NCI-H69 (cell line): ENCODE measurements at regions not wholly inside any gene's neighbourhood (a gene's known extent, or its start where the extent isn't known, plus 50 kb on each side); places are given as distances from the start of the nearest gene placed in this dataset.
"Not testable (repeated sequence)": the region's sequence is repeated elsewhere in the genome, so short reads cannot be mapped to it uniquely, and the experiment has no call there.

ENCODE experiments used
- DNase-seq: peaks from one replicate; lab custom pipeline; 2025; lab: John Stamatoyannopoulos, UW

DNA sequence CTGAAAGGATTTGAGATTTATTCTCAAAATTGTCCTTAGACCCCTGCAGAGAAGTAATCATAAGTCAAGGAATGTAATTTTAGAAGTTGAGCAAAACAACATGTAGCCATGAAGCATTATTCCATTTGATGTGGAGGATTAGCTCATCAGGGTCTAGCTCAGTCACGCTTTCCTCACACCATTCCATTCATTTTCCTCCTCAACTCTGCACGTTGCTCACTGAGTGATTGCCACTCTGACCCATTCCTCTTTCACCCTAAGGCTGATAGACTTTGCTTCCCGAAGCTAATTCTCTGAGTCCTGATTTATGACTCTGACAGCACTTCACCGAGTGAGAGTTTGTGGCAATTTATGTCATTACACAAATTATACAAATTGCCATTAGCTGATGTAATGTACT is 820.6 kb upstream of the PIK3C3 start:
- DNase-seq, result peak; percentile 71

DNA sequence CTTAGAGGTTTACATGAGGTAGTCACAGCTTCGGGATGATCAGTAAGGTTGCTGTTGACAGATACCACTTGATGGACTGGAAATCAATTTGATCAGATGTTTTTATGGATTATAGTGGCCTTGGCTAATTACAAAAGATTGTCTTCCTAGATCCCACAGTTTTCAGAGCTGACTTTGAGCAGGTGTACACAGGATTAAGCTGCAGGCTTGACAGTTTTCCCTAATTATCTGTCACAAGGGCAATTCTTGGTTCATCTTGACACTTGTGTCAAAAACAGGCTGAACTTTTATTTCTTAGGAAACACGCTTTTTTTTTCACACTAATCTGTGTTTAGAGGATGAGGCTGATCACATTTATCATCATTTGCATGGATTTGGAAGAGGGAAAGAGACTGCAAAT is 824.0 kb upstream of the PIK3C3 start:
- no peak for DNase-seq

DNA sequence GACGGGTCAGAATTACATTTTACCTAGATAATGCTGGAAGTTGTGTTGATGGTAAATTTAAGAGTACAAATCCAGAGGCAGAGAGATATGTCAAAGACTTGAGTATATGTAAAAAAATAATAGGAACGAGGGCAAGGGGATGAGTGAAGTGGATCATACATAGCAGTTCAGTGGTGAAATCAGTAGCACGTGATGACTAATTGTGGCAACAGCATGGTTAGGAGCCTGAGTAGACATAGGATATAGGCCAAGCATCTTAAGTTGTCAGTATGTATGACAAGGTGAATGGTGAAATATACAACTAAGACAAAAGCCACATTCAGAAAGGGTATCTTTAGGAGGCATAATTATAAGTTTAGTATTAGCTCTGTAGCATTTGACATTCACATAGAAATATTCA is 826.5 kb upstream of the PIK3C3 start:
- DNase-seq, result no peak

DNA sequence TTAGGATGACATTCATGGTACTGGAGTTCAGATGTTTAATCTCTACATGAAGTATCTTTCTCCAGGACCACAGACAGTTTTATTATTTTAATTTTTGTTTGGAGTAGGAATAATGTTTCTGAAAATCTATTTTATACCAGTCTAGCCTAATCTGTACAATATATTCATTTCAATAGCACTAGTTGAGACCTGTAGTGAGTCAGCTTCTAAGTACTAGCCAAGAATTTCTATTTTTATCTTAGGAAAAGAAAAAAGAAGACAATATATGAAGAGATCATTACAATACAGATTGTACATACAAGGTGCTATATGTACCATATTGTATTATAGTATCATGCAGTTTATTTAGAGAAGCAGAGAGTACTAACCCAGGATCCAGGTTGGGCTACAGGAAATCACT is 826.9 kb upstream of the PIK3C3 start:
- DNase-seq, result no peak

DNA sequence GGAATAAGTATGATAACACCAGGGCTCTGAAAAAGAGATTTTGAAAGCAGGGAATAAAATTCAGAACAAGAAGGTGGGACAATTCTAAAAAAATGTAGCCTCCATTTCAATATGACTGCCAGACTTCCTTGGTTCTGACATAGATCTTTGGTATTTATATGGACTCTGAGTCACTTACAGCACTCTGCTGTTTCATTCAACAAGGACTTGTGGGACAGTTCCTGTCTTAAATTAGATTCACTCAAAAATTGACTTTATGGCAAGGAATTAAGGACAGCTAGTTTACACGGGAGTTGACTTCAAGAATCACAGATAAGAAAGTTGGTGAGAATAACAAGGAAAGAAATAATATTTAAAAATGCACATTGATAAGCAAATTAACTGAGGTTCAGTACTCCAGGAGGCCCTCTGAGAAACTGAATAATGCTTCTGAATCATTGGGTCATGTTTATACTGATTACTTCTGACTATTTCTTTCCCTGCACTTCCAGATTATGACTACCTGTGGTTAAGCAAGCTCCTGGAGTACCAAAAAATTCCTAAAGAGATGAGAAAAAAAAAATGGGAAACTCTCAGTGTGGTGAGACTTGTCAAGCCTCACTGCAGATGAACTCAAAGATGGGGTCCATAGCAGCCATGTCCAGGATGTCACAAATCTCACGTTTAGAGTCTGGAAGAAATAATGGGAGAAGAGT is 828.3 kb upstream of the PIK3C3 start:
- DNase-seq, result no peak

DNA sequence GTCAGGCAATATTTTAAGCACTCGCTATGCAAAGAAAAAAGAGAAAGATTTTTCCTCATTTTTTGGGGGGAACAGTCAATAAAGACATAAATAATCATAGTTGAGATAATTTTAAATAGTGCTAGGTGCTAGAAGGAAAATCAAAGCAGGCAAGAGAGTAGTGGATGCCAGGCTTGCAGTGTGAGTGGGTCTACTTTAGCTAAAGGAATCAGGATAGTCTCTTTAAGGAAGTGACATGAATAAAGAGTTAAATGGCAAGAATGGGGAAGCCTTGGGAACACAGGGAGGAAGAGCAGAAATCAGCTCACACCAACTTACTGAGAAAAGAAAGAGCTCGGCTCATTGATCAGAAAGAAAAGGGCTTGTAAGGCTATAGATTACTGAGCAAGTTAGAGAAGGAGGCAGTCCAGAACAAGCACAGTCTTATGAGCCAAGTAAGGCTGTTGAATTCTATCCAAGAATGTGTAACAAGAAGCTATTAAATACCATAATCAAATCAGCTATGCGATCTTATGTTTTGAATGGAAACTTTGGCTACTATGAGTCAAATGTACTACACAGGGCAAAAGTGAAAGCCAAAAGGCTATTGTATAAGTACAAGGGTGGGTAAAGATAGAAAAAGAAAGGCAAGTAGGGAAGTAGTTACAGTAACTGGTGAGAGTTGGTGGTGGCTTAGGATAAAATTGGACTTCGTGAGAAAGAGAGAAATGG is 833.8 kb upstream of the PIK3C3 start:
- no peak for DNase-seq

- DNase-seq, result no peak
Measured at GRCh38 chr18:41119031-41119430, 836.0 kb upstream of the PIK3C3 start.

- DNase-seq, result no peak
Measured at GRCh38 chr18:41113885-41114482, 841.0 kb upstream of the PIK3C3 start.

- DNase-seq, result no peak
Measured at GRCh38 chr18:41099451-41099850, 855.6 kb upstream of the PIK3C3 start.

DNA sequence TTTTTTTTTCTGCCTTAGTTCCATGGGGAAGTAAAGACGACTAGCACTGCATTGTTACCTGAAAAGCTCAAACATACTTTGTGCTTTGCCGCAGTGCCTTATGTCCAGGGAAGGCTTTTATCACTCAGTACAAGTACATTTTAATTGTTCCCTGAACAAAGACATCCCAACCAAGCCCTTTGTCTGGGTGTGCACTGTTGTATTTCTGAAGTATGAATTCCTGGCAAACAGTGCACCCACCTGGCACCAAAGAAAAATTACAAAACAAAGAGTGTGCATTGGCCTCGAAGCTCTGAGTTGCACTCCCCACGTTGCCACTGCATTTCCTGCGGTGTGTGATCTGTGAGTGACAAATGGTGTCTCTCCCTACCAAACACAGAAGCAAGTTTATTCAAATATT is 858.5 kb upstream of the PIK3C3 start:
- peak; percentile 83 for DNase-seq

DNA sequence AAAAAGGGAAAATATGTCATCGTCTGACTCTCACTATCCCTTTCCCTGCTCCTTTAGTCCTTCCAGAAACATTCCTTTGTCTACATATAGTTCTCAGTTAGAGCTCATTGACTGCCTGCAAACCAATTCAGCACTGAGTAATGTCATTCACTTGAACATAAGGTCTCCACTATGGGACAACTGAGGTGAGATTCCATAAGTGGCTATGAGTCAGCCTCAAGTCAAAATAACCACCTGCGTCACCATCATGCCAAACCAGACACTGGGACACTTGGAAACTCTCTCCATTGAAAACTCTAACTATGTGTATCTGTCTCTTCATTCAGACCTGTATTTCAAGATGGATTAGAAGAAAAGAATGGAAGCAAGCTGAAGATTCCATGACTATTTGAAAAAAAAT is 878.0 kb upstream of the PIK3C3 start:
- no peak for DNase-seq

DNA sequence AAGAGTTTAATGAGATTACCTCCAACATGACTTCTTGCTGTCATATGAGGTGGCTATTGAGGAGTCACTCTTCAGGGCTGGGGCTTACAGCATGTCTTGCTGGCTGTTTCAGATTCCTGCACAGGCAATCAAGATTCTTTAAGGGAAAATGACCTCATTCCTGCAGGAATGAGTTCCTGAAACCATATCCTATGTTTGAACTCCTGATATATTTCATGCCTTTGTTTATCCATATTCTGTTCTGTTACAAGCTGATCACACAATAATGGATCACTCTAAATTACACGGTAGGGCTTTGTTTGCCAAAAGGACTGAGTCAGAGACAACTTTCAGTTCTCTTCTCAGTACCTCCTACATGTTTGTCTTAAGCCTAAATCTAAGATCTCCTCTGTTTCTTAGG is 879.8 kb upstream of the PIK3C3 start:
- DNase-seq, result peak; percentile 34

DNA sequence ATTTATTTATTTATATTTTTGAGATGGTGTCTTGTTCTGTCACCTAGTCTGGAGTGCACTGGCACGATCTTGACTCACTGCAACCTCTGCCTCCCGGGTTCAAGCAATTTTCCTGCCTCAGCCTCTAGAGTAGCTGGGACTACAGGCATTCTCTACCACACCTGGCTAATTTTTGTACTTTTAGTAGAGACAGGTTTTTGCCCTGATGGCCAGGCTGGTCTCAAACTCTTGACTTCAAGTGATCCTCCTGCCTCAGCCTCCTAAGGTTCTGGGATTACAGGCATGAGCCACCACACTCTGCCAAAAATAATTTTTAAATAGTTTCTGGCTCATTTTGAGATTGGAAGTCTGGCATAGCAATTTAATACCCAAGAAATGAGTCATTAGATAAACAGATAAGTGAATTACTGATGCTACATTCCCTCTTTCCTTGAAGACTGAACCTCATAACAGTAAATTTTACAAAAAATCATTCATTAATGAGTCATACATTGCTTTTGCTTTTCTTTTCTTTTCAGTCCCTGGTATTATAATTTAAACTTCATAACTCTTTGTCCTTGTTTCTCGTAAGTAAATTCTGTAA is 881.6 kb upstream of the PIK3C3 start:
- no peak for DNase-seq

DNA sequence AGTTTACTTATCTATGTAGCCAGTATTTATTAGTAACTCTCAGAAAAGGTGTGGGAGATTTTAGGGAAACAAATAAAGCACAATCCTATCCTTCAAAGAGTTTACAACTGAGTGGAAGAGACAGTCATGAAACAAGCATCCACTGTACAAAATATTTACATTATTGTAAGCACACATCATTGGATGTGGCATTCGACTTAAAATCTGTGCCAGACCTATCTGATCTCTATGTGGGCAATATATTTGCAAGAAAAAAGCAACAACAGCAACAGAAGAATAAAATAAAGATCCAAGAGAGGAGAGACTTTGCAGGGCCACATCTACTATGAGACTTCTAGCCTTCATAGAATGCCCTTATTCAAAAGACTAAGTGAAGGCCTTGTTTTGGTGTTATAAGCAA is 882.1 kb upstream of the PIK3C3 start:
- no peak for DNase-seq

DNA sequence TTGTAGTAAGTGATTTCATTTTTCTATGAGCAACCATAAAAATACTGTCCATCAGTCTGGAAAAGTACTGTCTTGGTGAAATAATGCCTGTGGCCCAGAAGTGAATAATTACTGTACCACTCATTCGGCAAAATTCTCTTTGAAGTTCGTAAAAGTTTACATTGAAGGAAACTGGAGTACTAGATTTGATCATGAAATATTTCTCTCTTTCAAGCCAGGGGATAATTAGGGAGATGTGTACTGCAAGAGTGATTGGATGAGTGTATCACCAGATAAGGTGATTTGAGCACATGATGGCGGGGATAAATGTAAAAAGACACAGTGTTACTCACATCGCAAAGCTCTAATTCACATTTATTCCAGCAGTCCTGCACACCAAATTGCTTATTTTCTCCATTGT is 883.2 kb upstream of the PIK3C3 start:
- DNase-seq, result no peak

DNA sequence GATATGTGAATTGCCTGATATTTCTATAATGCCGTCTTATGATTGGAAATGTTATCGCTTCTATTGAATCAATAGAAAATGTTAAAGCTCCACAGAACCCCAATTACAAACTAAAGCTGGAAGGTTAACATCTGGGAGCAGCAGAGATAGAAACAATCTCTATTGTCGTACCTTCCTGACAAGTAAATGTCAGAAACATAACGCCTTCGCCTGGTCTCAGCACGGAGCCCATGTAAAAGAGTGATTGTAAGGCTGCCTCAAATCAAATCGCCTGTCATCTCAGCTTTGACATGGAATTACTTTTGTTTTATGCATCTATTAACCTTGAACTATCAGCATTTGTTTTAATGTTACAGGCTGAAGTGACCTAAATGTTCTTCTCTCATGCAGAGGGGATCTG is 885.9 kb upstream of the PIK3C3 start:
- DNase-seq, result no peak

GRCh38 chr18:41064916-41065315 is 890.1 kb upstream of the PIK3C3 start:
- no peak for DNase-seq

GRCh38 chr18:41060967-41061366 is 894.1 kb upstream of the PIK3C3 start:
- no peak for DNase-seq

DNA sequence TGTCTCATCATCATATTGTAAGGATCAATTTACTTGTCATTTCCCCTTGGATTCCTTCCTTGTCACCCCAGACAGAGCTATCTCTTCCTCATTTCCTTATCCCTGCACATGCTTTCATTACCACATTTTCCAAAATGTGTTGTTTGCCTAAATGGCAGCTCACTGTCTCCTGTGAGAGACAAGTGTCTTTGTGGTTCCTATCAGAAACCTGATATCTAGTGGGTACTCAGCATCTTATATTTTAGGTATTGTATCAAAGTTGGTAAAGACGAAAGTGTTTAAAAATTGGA is 896.0 kb upstream of the PIK3C3 start:
- DNase-seq, result no peak

DNA sequence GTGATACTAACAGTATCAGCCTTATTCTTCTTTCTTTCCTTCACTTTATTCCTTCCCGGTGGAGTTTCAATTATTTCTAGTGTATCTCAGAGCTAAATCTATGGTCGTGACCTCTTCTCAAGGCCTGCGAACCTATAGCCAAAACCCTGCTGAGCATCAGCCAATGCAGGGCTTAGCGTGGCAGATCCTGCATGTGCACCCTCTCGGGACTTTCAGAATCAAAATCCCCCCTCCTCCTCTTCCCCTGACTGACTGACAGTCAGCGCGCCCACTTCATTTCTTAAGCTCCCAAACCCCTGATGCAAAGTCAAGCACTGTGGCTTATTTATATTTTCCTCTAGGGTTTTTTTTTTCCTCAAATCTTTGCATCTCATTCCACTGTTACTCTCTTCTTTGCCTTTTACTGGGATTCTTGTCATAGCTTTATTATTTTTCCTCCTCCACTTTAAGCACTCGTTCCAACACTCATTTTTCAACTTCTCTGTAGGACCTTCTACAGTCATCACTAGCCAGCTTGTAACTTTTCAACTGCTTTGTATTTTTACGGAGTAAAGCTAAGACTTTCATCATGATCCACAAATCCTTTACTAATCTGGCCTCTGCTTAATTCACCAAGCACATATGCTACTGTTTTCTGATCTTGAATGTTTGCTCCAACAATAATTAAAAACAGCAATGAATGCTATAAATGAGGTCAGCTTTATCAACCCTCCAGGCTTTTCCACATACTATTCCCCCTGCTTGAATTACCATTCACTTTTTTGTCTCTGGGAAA is 896.5 kb upstream of the PIK3C3 start:
- DNase-seq, result no peak

GRCh38 chr18:41052625-41053024 is 902.4 kb upstream of the PIK3C3 start:
- DNase-seq, result no peak

DNA sequence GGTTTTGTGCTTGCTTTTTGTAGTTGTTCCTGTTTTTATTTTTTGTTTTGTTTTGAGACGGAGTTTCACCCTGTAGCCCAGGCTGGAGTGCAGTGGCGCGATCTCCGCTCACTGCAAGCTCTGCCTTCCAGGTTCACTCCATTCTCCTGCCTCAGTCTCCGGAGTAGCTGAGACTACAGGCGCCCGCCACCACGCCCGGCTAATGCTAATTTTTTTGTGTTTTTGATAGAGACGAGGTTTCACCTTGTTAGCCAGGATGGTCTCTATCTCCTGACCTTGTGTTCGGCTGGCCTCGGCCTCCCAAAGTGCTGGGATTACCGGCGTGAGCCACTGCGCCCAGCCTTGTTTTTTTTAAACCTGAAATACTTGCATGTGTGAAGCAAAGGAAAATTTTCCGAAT is 908.8 kb upstream of the PIK3C3 start:
- not testable (repeated sequence) for DNase-seq

GRCh38 chr18:41043876-41044275 is 911.2 kb upstream of the PIK3C3 start:
- DNase-seq, result no peak
